GM23338 (cell line): ENCODE measurements at regions not wholly inside any gene's neighbourhood (a gene's known extent, or its start where the extent isn't known, plus 50 kb on each side); places are given as distances from the start of the nearest gene placed in this dataset.

Experiments
- ATAC-seq: fragments of 200-7000 bp; cut with Tn5 transposase; 3 replicates; pipeline ENCODE4 v1.9.1; 2020
- DNase-seq: peaks from one replicate; pipeline ENCODE4 v3.0.0-alpha.2; 2015; ENCODE audit warnings: low spot score
- H2AFZ ChIP-seq: fragments of 200-600 bp; sonication (generic); 2 replicates; pipeline ENCODE4 v1.8.0; 2016; ENCODE audit warnings: antibody characterized with exemption, mild to moderate bottlenecking, moderate library complexity
- H3F3A ChIP-seq: fragments of 200-600 bp; sonication (generic); replicated peaks from 2 replicates; pipeline ENCODE4 v1.8.0; 2017; ENCODE audit warnings: antibody characterized with exemption, mixed run types, low read depth
- H3K27ac ChIP-seq: fragments of 200-600 bp; sonication (generic); 2 replicates; pipeline ENCODE4 v1.6.1; 2016; ENCODE audit warnings: low read depth
- H3K27me3 ChIP-seq: fragments of 200-600 bp; sonication (generic); 2 replicates; pipeline ENCODE4 v1.8.0; 2016; ENCODE audit warnings: mild to moderate bottlenecking, mixed run types, moderate library complexity; ENCODE audit not compliant: insufficient read depth
- H3K36me3 ChIP-seq: fragments of 200-600 bp; sonication (generic); 2 replicates; pipeline ENCODE4 v1.8.0; 2016; ENCODE audit warnings: mild to moderate bottlenecking; ENCODE audit not compliant: insufficient read depth
- H3K4me1 ChIP-seq: fragments of 200-600 bp; sonication (generic); 2 replicates; pipeline ENCODE4 v1.8.0; 2016; ENCODE audit warnings: mild to moderate bottlenecking, moderate library complexity; ENCODE audit not compliant: insufficient read depth
- H3K4me2 ChIP-seq: fragments of 200-600 bp; sonication (generic); 2 replicates; pipeline ENCODE4 v1.7.1; 2017; ENCODE audit warnings: mixed run types
- H3K4me3 ChIP-seq: fragments of 200-600 bp; sonication (generic); 2 replicates; pipeline ENCODE4 v1.6.1; 2016; ENCODE audit warnings: mixed run types
- H3K79me2 ChIP-seq: fragments of 200-600 bp; sonication (generic); replicated peaks from 2 replicates; pipeline ENCODE4 v1.8.0; 2017; ENCODE audit warnings: mild to moderate bottlenecking; ENCODE audit not compliant: insufficient read depth
- H3K9me2 ChIP-seq: fragments of 200-600 bp; sonication (generic); 2 replicates; pipeline ENCODE4 v1.8.0; 2017; ENCODE audit not compliant: insufficient read depth
- H4K20me1 ChIP-seq: fragments of 200-600 bp; sonication (generic); replicated peaks from 2 replicates; pipeline ENCODE4 v1.8.0; 2017; ENCODE audit warnings: mild to moderate bottlenecking; ENCODE audit not compliant: insufficient read depth
- H3K27ac Mint-ChIP-seq: 2 replicates; pipeline ENCODE4 v1.8.0; 2020; ENCODE audit warnings: inconsistent platforms, mild to moderate bottlenecking, moderate library complexity, mixed read lengths
- H3K27me3 Mint-ChIP-seq: 3 replicates; pipeline ENCODE4 v1.8.0; 2022; ENCODE audit warnings: low read depth, mild to moderate bottlenecking, moderate library complexity, mixed read lengths, inconsistent platforms; ENCODE audit not compliant: insufficient read depth, poor library complexity
- H3K36me3 Mint-ChIP-seq: 3 replicates; pipeline ENCODE4 v1.8.0; 2021; ENCODE audit warnings: low read depth, mild to moderate bottlenecking, inconsistent platforms, moderate library complexity, mixed read lengths
- H3K4me1 Mint-ChIP-seq: 3 replicates; pipeline ENCODE4 v1.8.0; 2020; ENCODE audit warnings: mild to moderate bottlenecking, inconsistent platforms, mixed read lengths
- H3K4me3 Mint-ChIP-seq: 3 replicates; pipeline ENCODE4 v1.8.0; 2021; ENCODE audit warnings: moderate library complexity, mild to moderate bottlenecking, inconsistent platforms, mixed read lengths
- H3K9me3 Mint-ChIP-seq: 3 replicates; pipeline ENCODE4 v1.8.0; 2020; ENCODE audit warnings: moderate library complexity, mild to moderate bottlenecking, inconsistent platforms, mixed read lengths
- CREB1 ChIP-seq: fragments of 250-450 bp; sonication (Bioruptor Pico); IDR thresholded peaks from 2 replicates; pipeline ENCODE4 v1.5.0; 2020; ENCODE audit warnings: low read depth, mild to moderate bottlenecking, moderate library complexity
- CTCF ChIP-seq, 2 experiments: fragments of 200-600 bp in 1 of 2; sonication (generic) in 1 of 2; conservative IDR thresholded peaks; 2 replicates each; pipeline versions ENCODE4 v1.5.1 to v1.6.1; 2016 to 2017; ENCODE audit warnings: antibody characterized with exemption in 2 of 2, low read depth in 2 of 2, mild to moderate bottlenecking in 2 of 2, moderate library complexity in 1 of 2
- ETS1 ChIP-seq: IDR thresholded peaks from 2 replicates; pipeline ENCODE4 v1.6.1; 2016; ENCODE audit warnings: antibody characterized with exemption
- EZH2 ChIP-seq: fragments of 200-600 bp; sonication (generic); IDR thresholded peaks from one replicate; pipeline ENCODE4 v1.8.0; 2017; ENCODE audit warnings: antibody characterized with exemption, mild to moderate bottlenecking, low read depth; ENCODE audit not compliant: unreplicated experiment
- EZH2phosphoT487 ChIP-seq: fragments of 200-600 bp; sonication (generic); IDR thresholded peaks from one replicate; pipeline ENCODE4 v1.8.1; 2018; ENCODE audit warnings: antibody characterized with exemption; ENCODE audit not compliant: unreplicated experiment
- JUNB ChIP-seq: IDR thresholded peaks from one replicate; pipeline ENCODE4 v1.6.1; 2016; ENCODE audit warnings: antibody characterized with exemption; ENCODE audit not compliant: unreplicated experiment
- NANOG ChIP-seq: IDR thresholded peaks from 2 replicates; pipeline ENCODE4 v1.6.1; 2016; ENCODE audit warnings: antibody characterized with exemption, borderline replicate concordance
- POLR2AphosphoS5 ChIP-seq: IDR thresholded peaks from 2 replicates; pipeline ENCODE4 v1.6.1; 2016; ENCODE audit warnings: antibody characterized with exemption, low read depth
- STAT1 ChIP-seq: IDR thresholded peaks from one replicate; pipeline ENCODE4 v1.6.1; 2016; ENCODE audit warnings: antibody characterized with exemption; ENCODE audit not compliant: unreplicated experiment
- ZNF114 ChIP-seq: fragments of 250-450 bp; sonication (Bioruptor Pico); IDR thresholded peaks from 2 replicates; pipeline ENCODE4 v1.5.0; 2020; ENCODE audit warnings: mild to moderate bottlenecking, moderate library complexity
- ZNF331 ChIP-seq: fragments of 250-450 bp; sonication (Bioruptor Pico); IDR thresholded peaks from 2 replicates; pipeline ENCODE4 v1.5.0; 2020; ENCODE audit warnings: low read depth, mild to moderate bottlenecking, moderate library complexity
- TF ChIP-seq, protein P1 (sequence below): IDR thresholded peaks from one replicate; pipeline ENCODE4 v1.6.1; 2018; ENCODE audit warnings: antibody characterized with exemption; ENCODE audit not compliant: unreplicated experiment
- TF ChIP-seq, protein P2 (sequence below): fragments of 250-450 bp; sonication (Bioruptor Pico); IDR thresholded peaks from 2 replicates; pipeline ENCODE4 v1.5.0; 2020; ENCODE audit warnings: mild to moderate bottlenecking, moderate library complexity

DNA sequence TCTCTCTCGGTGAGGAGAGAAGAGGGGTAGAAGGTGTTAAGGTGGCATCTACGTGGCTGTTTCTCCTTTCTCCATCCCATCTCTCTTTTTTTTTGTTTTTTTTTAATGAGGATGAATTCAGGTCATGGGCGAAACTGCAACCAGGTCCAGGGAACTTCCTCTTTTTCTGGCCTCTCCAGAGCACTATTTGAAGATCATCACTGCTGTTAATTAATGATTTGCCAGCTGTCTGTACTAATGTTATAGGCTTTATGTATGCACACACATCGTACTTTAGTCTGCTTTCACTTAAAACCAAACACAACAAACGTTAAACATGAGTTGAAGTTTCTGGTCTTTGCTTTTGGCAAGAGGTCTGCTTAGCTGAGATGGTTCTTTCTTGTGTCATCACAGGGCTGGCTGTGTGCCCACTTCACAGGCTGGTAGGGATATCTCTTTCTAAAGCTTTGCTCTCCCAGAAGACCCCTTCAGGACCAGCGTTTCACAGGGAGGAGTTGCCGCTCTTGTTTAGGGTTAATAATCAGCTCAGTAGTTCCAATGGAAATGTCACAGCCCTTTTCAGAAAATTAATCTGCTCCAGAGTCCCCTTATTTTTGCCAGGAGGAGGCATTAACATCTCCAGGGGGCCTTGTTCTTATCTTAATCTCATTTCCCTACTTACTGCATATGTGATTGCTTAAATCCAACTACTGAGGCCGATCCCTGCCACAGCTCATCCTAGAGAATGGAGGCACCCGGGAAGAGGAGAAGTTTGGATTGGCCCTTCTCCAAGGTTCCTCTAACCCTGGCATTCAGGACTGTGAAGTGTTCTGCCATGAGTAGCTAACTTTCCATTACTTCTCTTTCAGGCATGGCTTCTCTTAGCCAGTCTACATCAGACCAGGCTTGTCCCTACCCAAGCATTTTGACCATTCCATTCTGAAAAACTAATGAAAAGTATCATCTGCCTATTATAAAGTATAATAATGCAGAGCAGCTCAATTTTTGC, 273.9 kb upstream of the NFE2L3 start:
- Histone ChIP-seq H3K9me2 (no peaks in the 10 kb centered on the region), H3K4me2 (no peak overlapping the region), H3K27me3 (no peaks in the 10 kb centered on the region), H3K79me2 (no peaks in the 10 kb centered on the region), H3K4me1 (no peaks in the 10 kb centered on the region), H4K20me1 (no peaks in the 10 kb centered on the region), H2AFZ (no peak overlapping the region), H3K27ac (no peak overlapping the region), H3F3A (no peaks in the 10 kb centered on the region), H3K4me3 (no peak overlapping the region), H3K36me3 (no peaks in the 10 kb centered on the region)
- DNase-seq, result no peak
- peaks cover 9% of the 10 kb centered on the region for H3K27me3 Mint-ChIP-seq
- no peak overlapping the region for H3K4me3 Mint-ChIP-seq
- no peaks in the 10 kb centered on the region; the same call in 2 of the 3 replicates for H3K9me3 Mint-ChIP-seq
- H3K36me3 Mint-ChIP-seq, result no peaks in the 10 kb centered on the region
- ATAC-seq, result no peak
- H3K27ac Mint-ChIP-seq, result no peak overlapping the region
- TF ChIP-seq EZH2 (no peak), CREB1 (CRISPR knock-in tag) (no peak), JUNB (no peak), ETS1 (no peak), CTCF (conservative IDR thresholded peaks at IDR 0.05; ENCODE audit: low read depth in 2 of 2) (no peak), POLR2AphosphoS5 (no peak), NANOG (no peak), EZH2phosphoT487 (no peak), ZNF331 (CRISPR knock-in tag) (no peak), ZNF114 (CRISPR knock-in tag) (no peak), STAT1 (no peak)
- TF ChIP-seq, protein P1, sequence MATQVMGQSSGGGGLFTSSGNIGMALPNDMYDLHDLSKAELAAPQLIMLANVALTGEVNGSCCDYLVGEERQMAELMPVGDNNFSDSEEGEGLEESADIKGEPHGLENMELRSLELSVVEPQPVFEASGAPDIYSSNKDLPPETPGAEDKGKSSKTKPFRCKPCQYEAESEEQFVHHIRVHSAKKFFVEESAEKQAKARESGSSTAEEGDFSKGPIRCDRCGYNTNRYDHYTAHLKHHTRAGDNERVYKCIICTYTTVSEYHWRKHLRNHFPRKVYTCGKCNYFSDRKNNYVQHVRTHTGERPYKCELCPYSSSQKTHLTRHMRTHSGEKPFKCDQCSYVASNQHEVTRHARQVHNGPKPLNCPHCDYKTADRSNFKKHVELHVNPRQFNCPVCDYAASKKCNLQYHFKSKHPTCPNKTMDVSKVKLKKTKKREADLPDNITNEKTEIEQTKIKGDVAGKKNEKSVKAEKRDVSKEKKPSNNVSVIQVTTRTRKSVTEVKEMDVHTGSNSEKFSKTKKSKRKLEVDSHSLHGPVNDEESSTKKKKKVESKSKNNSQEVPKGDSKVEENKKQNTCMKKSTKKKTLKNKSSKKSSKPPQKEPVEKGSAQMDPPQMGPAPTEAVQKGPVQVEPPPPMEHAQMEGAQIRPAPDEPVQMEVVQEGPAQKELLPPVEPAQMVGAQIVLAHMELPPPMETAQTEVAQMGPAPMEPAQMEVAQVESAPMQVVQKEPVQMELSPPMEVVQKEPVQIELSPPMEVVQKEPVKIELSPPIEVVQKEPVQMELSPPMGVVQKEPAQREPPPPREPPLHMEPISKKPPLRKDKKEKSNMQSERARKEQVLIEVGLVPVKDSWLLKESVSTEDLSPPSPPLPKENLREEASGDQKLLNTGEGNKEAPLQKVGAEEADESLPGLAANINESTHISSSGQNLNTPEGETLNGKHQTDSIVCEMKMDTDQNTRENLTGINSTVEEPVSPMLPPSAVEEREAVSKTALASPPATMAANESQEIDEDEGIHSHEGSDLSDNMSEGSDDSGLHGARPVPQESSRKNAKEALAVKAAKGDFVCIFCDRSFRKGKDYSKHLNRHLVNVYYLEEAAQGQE, result no peak
- TF ChIP-seq, protein P2, sequence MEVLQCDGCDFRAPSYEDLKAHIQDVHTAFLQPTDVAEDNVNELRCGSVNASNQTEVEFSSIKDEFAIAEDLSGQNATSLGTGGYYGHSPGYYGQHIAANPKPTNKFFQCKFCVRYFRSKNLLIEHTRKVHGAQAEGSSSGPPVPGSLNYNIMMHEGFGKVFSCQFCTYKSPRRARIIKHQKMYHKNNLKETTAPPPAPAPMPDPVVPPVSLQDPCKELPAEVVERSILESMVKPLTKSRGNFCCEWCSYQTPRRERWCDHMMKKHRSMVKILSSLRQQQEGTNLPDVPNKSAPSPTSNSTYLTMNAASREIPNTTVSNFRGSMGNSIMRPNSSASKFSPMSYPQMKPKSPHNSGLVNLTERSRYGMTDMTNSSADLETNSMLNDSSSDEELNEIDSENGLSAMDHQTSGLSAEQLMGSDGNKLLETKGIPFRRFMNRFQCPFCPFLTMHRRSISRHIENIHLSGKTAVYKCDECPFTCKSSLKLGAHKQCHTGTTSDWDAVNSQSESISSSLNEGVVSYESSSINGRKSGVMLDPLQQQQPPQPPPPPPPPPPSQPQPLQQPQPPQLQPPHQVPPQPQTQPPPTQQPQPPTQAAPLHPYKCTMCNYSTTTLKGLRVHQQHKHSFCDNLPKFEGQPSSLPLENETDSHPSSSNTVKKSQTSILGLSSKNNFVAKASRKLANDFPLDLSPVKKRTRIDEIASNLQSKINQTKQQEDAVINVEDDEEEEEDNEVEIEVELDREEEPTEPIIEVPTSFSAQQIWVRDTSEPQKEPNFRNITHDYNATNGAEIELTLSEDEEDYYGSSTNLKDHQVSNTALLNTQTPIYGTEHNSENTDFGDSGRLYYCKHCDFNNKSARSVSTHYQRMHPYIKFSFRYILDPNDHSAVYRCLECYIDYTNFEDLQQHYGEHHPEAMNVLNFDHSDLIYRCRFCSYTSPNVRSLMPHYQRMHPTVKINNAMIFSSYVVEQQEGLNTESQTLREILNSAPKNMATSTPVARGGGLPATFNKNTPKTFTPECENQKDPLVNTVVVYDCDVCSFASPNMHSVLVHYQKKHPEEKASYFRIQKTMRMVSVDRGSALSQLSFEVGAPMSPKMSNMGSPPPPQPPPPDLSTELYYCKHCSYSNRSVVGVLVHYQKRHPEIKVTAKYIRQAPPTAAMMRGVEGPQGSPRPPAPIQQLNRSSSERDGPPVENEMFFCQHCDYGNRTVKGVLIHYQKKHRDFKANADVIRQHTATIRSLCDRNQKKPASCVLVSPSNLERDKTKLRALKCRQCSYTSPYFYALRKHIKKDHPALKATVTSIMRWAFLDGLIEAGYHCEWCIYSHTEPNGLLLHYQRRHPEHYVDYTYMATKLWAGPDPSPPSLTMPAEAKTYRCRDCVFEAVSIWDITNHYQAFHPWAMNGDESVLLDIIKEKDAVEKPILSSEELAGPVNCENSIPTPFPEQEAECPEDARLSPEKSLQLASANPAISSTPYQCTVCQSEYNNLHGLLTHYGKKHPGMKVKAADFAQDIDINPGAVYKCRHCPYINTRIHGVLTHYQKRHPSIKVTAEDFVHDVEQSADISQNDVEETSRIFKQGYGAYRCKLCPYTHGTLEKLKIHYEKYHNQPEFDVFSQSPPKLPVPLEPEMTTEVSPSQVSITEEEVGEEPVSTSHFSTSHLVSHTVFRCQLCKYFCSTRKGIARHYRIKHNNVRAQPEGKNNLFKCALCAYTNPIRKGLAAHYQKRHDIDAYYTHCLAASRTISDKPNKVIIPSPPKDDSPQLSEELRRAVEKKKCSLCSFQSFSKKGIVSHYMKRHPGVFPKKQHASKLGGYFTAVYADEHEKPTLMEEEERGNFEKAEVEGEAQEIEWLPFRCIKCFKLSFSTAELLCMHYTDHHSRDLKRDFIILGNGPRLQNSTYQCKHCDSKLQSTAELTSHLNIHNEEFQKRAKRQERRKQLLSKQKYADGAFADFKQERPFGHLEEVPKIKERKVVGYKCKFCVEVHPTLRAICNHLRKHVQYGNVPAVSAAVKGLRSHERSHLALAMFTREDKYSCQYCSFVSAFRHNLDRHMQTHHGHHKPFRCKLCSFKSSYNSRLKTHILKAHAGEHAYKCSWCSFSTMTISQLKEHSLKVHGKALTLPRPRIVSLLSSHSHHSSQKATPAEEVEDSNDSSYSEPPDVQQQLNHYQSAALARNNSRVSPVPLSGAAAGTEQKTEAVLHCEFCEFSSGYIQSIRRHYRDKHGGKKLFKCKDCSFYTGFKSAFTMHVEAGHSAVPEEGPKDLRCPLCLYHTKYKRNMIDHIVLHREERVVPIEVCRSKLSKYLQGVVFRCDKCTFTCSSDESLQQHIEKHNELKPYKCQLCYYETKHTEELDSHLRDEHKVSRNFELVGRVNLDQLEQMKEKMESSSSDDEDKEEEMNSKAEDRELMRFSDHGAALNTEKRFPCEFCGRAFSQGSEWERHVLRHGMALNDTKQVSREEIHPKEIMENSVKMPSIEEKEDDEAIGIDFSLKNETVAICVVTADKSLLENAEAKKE, result no peak
- H3K4me1 Mint-ChIP-seq, result peaks cover 4% of the 10 kb centered on the region; the same call in 2 of the 3 replicates
